Mesendoderm (in vitro differentiated cells): ENCODE measurements at regions not wholly inside any gene's neighbourhood (a gene's known extent, or its start where the extent isn't known, plus 50 kb on each side); places are given as distances from the start of the nearest gene placed in this dataset.
"Not testable (repeated sequence)": the region's sequence is repeated elsewhere in the genome, so short reads cannot be mapped to it uniquely, and the experiment has no call there.

Source experiments
- DNase-seq: peaks from one replicate; pipeline ENCODE4 v3.0.0; 2013
- H2AK5ac ChIP-seq: 2 replicates; pipeline ENCODE4 v1.6.1; 2013; ENCODE audit warnings: low read length, inconsistent platforms
- H2BK120ac ChIP-seq: 2 replicates; pipeline ENCODE4 v1.6.1; 2013; ENCODE audit warnings: low read depth, mild to moderate bottlenecking, low read length, moderate library complexity, mixed read lengths
- H2BK15ac ChIP-seq: replicated peaks from 2 replicates; pipeline ENCODE4 v1.6.1; 2013; ENCODE audit warnings: low read depth, mild to moderate bottlenecking, moderate library complexity
- H2BK5ac ChIP-seq: 2 replicates; pipeline ENCODE4 v1.6.1; 2013; ENCODE audit warnings: low read length, inconsistent platforms
- H3K18ac ChIP-seq: 2 replicates; pipeline ENCODE4 v1.6.1; 2013; ENCODE audit warnings: mild to moderate bottlenecking, low read length, mixed read lengths
- H3K23ac ChIP-seq: one replicate; pipeline ENCODE4 v1.6.1; 2013; ENCODE audit warnings: low read length
- H3K27ac ChIP-seq: 2 replicates; pipeline ENCODE4 v1.5.1; 2013; ENCODE audit warnings: low read depth, mild to moderate bottlenecking, inconsistent platforms, low read length, moderate library complexity
- H3K27me3 ChIP-seq: 2 replicates; pipeline ENCODE4 v1.6.1; 2013; ENCODE audit warnings: low read length, control low read depth, mild to moderate bottlenecking, inconsistent platforms; ENCODE audit not compliant: insufficient read depth, poor library complexity
- H3K36me3 ChIP-seq: 2 replicates; pipeline ENCODE4 v1.6.1; 2013; ENCODE audit warnings: low read length, inconsistent platforms; ENCODE audit not compliant: control insufficient read depth, insufficient read depth
- H3K4ac ChIP-seq: one replicate; pipeline ENCODE4 v1.6.1; 2013; ENCODE audit warnings: low read depth, mild to moderate bottlenecking, low read length, moderate library complexity
- H3K4me1 ChIP-seq: 2 replicates; pipeline ENCODE4 v1.6.1; 2013; ENCODE audit warnings: low read depth, low read length, inconsistent platforms; ENCODE audit not compliant: control insufficient read depth
- H3K4me2 ChIP-seq: 2 replicates; pipeline ENCODE4 v1.6.1; 2013; ENCODE audit warnings: low read length
- H3K4me3 ChIP-seq: 2 replicates; pipeline ENCODE4 v1.5.1; 2013; ENCODE audit warnings: mild to moderate bottlenecking, low read length
- H3K56ac ChIP-seq: one replicate; pipeline ENCODE4 v1.6.1; 2013; ENCODE audit warnings: low read length
- H3K79me1 ChIP-seq: 2 replicates; pipeline ENCODE4 v1.6.1; 2013; ENCODE audit warnings: low read length, inconsistent platforms
- H3K79me2 ChIP-seq: 2 replicates; pipeline ENCODE4 v1.6.1; 2013; ENCODE audit warnings: mild to moderate bottlenecking, low read length; ENCODE audit not compliant: control insufficient read depth, insufficient read depth
- H3K9ac ChIP-seq: 2 replicates; pipeline ENCODE4 v1.6.1; 2013; ENCODE audit warnings: low read length, inconsistent platforms
- H4K5ac ChIP-seq: one replicate; pipeline ENCODE4 v1.6.1; 2013; ENCODE audit warnings: low read length
- H4K8ac ChIP-seq: one replicate; pipeline ENCODE4 v1.6.1; 2013; ENCODE audit warnings: low read depth, mild to moderate bottlenecking, control low read depth, low read length, moderate library complexity
- WGBS: extraction: QIAGEN DNeasy Blood & Tissue Kit; methylation state at CpG from one replicate; pipeline ENCODE4 v1.1.7; 2013; ENCODE audit warnings: low lambda C conversion rate, missing lambda C conversion rate; ENCODE audit not compliant: insufficient coverage; ENCODE audit errors: extremely low coverage; 5-methylcytosine and 5-hydroxymethylcytosine counted together

GRCh38 chr10:109214891-109215290, 708.4 kb downstream of the XPNPEP1 start:
- not testable (repeated sequence) for H2BK120ac ChIP-seq, H3K27me3 ChIP-seq, H3K18ac ChIP-seq, H3K9ac ChIP-seq, H2BK15ac ChIP-seq, H3K79me1 ChIP-seq, H4K8ac ChIP-seq, DNase-seq, H3K4me3 ChIP-seq, H3K79me2 ChIP-seq, H3K4ac ChIP-seq, H3K36me3 ChIP-seq, H2AK5ac ChIP-seq, H3K27ac ChIP-seq, H3K4me1 ChIP-seq, H2BK5ac ChIP-seq, H3K23ac ChIP-seq, H3K56ac ChIP-seq, H4K5ac ChIP-seq, H3K4me2 ChIP-seq
- no CpG with 5 or more reads among the region's 3 CpGs for WGBS

- H3K4me2 ChIP-seq, result no peak overlapping the region
- peak; percentile 27 for DNase-seq
- H2BK5ac ChIP-seq, result no peak overlapping the region
- H3K4me3 ChIP-seq, result no peak overlapping the region
- no peaks in the 10 kb centered on the region for H3K36me3 ChIP-seq
- peak overlapping the region; percentile 75 for H3K18ac ChIP-seq
- H3K56ac ChIP-seq, result no peak overlapping the region
- no peak overlapping the region for H2AK5ac ChIP-seq
- H3K79me1 ChIP-seq, result no peaks in the 10 kb centered on the region
- no peak overlapping the region for H3K4ac ChIP-seq
- no peak overlapping the region for H3K27ac ChIP-seq
- no peak overlapping the region for H4K5ac ChIP-seq
- no peaks in the 10 kb centered on the region for H3K79me2 ChIP-seq
- H2BK120ac ChIP-seq, result no peak overlapping the region
- no peaks in the 10 kb centered on the region for H3K27me3 ChIP-seq
- H4K8ac ChIP-seq, result no peak overlapping the region
- no peak overlapping the region for H3K23ac ChIP-seq
- no CpG with 5 or more reads among the region's 1 CpG for WGBS
- H2BK15ac ChIP-seq, result no peak overlapping the region
- no peak overlapping the region for H3K9ac ChIP-seq
- H3K4me1 ChIP-seq, result no peaks in the 10 kb centered on the region
Observed at GRCh38 chr10:109207361-109207760, 716.0 kb downstream of the XPNPEP1 start.

DNA sequence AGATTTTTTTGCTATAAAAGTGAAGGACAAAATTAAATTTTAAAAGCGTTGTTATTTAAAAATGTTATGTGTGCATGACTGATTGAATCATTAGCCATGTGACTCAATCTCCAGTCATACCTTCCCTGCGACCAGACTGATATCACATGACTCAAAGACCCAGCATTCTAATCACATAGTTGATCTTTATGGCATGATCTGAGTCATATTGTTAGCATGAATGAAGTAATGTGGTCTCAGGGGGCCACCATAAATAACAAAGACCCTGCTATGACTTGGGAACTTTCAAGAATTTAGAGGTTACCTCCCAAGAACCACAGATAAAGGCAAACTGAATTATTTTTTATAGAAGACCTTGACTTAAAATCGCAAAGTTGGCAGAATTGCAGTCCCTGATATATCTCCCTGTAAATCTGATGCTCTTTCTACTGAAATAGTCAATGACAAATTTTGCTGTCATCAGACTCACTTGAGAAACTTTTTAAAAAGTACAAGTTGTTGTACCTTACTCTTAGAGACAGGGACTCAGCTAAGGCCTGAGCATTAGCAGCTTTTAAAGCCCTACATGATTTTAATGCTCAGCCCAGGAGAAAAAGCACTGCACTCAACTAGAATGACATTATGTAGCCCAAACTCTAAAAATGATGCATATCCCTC, 717.3 kb downstream of the XPNPEP1 start:
- H2AK5ac ChIP-seq, result no peak overlapping the region
- H3K4me1 ChIP-seq, result no peaks in the 10 kb centered on the region
- no peak overlapping the region for H3K4ac ChIP-seq
- no peaks in the 10 kb centered on the region for H3K79me2 ChIP-seq
- H3K4me2 ChIP-seq, result no peak overlapping the region
- no peak overlapping the region for H2BK5ac ChIP-seq
- H4K8ac ChIP-seq, result no peak overlapping the region
- no peaks in the 10 kb centered on the region for H3K27me3 ChIP-seq
- H3K56ac ChIP-seq, result no peak overlapping the region
- H2BK15ac ChIP-seq, result no peak overlapping the region
- H3K36me3 ChIP-seq, result no peaks in the 10 kb centered on the region
- H3K79me1 ChIP-seq, result no peaks in the 10 kb centered on the region
- H3K9ac ChIP-seq, result no peak overlapping the region
- WGBS, result 100% methylated on average over 1 of the region's 3 CpGs
- no peak overlapping the region for H3K4me3 ChIP-seq
- no peak overlapping the region for H2BK120ac ChIP-seq
- H3K18ac ChIP-seq, result no peak overlapping the region
- H3K23ac ChIP-seq, result no peak overlapping the region
- no peak overlapping the region for H3K27ac ChIP-seq
- no peak overlapping the region for H4K5ac ChIP-seq
- peak; percentile 77 for DNase-seq

DNA sequence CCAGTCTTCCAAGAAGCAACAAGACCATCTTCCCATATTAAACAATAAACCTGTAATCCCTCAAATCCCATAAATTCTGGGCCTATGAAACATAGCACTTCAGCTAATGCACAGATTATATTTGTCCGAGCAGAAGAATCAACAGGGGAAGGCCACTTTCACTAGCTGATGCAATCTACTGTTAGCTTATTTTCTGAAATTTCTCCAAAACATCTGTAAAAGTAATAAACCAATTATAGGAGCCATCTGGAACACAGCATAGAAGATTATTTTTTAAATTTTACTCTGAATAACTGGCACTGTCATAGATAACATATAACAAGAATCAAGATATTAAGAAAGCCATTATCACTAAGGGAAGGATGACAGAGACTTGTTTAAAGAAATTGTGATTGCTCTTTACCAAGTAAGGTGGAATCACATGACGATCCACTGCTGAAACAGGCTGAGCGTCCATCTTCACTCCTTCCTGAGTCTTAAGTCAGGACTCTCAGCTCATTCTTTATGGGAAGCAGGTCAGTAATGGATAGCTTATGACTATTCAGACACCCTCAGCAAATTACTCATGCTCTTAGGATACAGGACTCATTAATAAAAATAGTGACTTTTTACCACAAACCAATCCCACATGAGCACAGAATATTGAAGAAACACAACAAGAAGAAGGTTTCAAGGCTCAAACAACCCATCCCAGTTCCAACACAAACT, 719.5 kb downstream of the XPNPEP1 start:
- Histone ChIP-seq H2BK15ac (no peak overlapping the region), H3K56ac (no peak overlapping the region), H2BK120ac (no peak overlapping the region), H3K9ac (no peak overlapping the region), H3K36me3 (no peaks in the 10 kb centered on the region), H4K5ac (no peak overlapping the region), H3K27me3 (no peaks in the 10 kb centered on the region), H3K79me1 (no peaks in the 10 kb centered on the region), H3K4ac (no peak overlapping the region), H3K4me2 (no peak overlapping the region), H3K23ac (no peak overlapping the region), H3K27ac (no peak overlapping the region), H4K8ac (no peak overlapping the region), H3K79me2 (no peaks in the 10 kb centered on the region), H3K4me3 (no peak overlapping the region), H3K4me1 (no peaks in the 10 kb centered on the region), H2BK5ac (no peak overlapping the region), H3K18ac (no peak overlapping the region), H2AK5ac (no peak overlapping the region)
- WGBS, result no CpG with 5 or more reads among the region's 3 CpGs
- no peak for DNase-seq

GRCh38 chr10:109202111-109202510, 721.2 kb downstream of the XPNPEP1 start:
- no peak overlapping the region for H3K4ac ChIP-seq
- H2BK5ac ChIP-seq, result no peak overlapping the region
- H4K5ac ChIP-seq, result no peak overlapping the region
- no peaks in the 10 kb centered on the region for H3K27me3 ChIP-seq
- no peak overlapping the region for H4K8ac ChIP-seq
- H3K4me1 ChIP-seq, result no peaks in the 10 kb centered on the region
- DNase-seq, result no peak
- no peak overlapping the region for H3K4me3 ChIP-seq
- H2BK15ac ChIP-seq, result no peak overlapping the region
- H3K79me2 ChIP-seq, result no peaks in the 10 kb centered on the region
- no peak overlapping the region for H2BK120ac ChIP-seq
- H2AK5ac ChIP-seq, result no peak overlapping the region
- H3K79me1 ChIP-seq, result no peaks in the 10 kb centered on the region
- H3K23ac ChIP-seq, result no peak overlapping the region
- H3K9ac ChIP-seq, result no peak overlapping the region
- no peak overlapping the region for H3K4me2 ChIP-seq
- H3K36me3 ChIP-seq, result no peaks in the 10 kb centered on the region
- WGBS, result no CpG with 5 or more reads among the region's 3 CpGs
- no peak overlapping the region for H3K27ac ChIP-seq
- H3K18ac ChIP-seq, result no peak overlapping the region
- no peak overlapping the region for H3K56ac ChIP-seq
